Tibial artery (tissue), 4 donors: ENCODE measurements at regions not wholly inside any gene's neighbourhood (a gene's known extent, or its start where the extent isn't known, plus 50 kb on each side); places are given as distances from the start of the nearest gene placed in this dataset.
A peak's percentile ranks its signal among the peaks of the same experiment; 100 is the strongest.

Experiments
- DNase-seq, 2 donors: peaks; one replicate each; pipeline ENCODE4 v3.0.0-alpha.2; 2019
- H3K27ac ChIP-seq, 2 donors: fragments of 200-600 bp; sonication (generic) in 1 of 2; 1 replicate in 1 of 2; 2 replicates in 1 of 2; pipeline ENCODE4 v1.5.1; 2018 to 2019; ENCODE audit warnings: mild to moderate bottlenecking in 1 of 2
- H3K27me3 ChIP-seq, 2 donors: fragments of 200-600 bp; sonication (generic) in 1 of 2; one replicate each; pipeline versions ENCODE4 v1.5.1 to v1.6.0; 2016 to 2019
- H3K36me3 ChIP-seq, 3 donors: fragments of 200-600 bp; sonication (generic) in 2 of 3; one replicate each; pipeline ENCODE4 v1.5.1; 2016 to 2019; ENCODE audit warnings: mild to moderate bottlenecking in 2 of 3
- H3K4me1 ChIP-seq, 4 donors: fragments of 200-600 bp; sonication (generic) in 2 of 4; 1 replicate in 3 of 4; 2 replicates in 1 of 4; pipeline ENCODE4 v1.5.1; 2016 to 2019
- H3K4me3 ChIP-seq, 2 donors: fragments of 200-600 bp; sonication (generic) in 1 of 2; 1 replicate in 1 of 2; 2 replicates in 1 of 2; pipeline ENCODE4 v1.5.1; 2018 to 2019; ENCODE audit warnings: mild to moderate bottlenecking in 2 of 2
- H3K9me3 ChIP-seq, 3 donors: fragments of 200-600 bp; sonication (generic) in 1 of 3; one replicate each; pipeline ENCODE4 v1.5.1; 2016 to 2019
- intact Hi-C: fragments of 100-400 bp; cut with DNase I; formaldehyde crosslinking; loops from one replicate; pipeline ENCODE4 v1.15.0; 2023; ENCODE audit warnings: low total_unique reads
- TF ChIP-seq, protein P1 (sequence below), 2 experiments: fragments of 200-600 bp in 1 of 2; fragments of 450-650 bp in 1 of 2; IDR thresholded peaks; one replicate each; pipeline ENCODE4 v1.5.1; 2017 to 2019; ENCODE audit warnings: antibody characterized with exemption in 2 of 2, mild to moderate bottlenecking in 1 of 2, moderate library complexity in 1 of 2

DNA sequence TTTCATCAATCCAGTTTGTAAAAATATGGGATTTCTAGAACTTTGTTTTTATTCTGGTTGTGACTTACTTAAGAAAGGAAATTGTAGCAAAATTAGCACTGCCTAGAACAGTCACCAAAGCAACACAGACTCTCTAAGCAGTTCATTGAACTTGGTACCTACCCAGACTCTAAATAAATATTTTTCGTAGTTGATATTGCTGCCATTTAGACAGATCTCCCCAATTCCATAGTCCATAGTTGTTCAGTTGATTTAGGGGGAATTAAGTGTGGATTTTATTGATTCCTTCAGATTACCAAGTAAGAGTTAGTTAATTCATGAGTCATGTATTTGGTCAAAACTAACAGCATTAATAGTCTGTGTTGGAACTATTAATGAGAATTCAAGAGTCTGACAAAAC lies 822.5 kb downstream of the DHX35 start:
- intact Hi-C loops: no loop called here
- TF ChIP-seq, protein P1, sequence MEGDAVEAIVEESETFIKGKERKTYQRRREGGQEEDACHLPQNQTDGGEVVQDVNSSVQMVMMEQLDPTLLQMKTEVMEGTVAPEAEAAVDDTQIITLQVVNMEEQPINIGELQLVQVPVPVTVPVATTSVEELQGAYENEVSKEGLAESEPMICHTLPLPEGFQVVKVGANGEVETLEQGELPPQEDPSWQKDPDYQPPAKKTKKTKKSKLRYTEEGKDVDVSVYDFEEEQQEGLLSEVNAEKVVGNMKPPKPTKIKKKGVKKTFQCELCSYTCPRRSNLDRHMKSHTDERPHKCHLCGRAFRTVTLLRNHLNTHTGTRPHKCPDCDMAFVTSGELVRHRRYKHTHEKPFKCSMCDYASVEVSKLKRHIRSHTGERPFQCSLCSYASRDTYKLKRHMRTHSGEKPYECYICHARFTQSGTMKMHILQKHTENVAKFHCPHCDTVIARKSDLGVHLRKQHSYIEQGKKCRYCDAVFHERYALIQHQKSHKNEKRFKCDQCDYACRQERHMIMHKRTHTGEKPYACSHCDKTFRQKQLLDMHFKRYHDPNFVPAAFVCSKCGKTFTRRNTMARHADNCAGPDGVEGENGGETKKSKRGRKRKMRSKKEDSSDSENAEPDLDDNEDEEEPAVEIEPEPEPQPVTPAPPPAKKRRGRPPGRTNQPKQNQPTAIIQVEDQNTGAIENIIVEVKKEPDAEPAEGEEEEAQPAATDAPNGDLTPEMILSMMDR (IDR thresholded peaks at IDR 0.05): no peak
- no peaks in the 10 kb centered on the region for H3K27me3 ChIP-seq

DNA sequence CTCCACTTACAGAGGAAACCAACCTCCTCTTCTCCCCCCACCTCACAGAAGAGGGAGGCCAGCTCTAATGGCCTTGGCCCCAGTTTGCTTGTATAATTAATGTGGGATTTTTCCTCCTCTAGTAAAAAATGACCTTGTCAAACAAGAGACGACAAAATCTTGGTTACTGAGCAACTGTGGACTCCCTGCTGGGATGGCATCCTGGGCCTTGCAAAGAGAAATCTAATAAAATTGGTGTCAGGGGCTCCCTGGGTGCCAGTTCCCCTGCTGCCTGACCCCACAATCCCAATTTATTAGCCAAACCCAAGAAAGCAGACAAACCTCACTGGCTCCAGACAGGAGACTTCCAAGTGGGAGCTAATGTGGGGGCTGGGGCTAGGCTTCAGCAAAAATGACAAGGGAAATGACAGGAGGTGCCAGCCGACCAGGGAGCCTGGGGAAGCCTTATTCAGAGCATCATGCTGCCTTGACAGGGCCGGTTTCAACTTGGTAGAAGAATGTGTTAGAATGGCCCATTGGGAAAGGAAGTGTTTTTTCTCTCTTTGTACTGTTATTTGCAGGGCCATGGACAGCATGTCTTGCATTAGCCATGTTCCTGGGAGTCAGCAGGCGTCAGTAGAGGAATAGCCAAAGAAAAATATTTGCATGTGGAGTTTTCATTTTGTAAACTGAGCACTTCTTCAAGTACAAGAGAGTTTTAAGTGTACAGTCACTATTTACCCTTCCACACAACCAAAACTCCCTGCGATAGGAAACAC lies 816.9 kb downstream of the DHX35 start:
- TF ChIP-seq, protein P1 (IDR thresholded peaks at IDR 0.05): no peak
- H3K4me3 ChIP-seq: no peak overlapping the region
- no peaks in the 10 kb centered on the region for H3K27me3 ChIP-seq
- DNase-seq: no peak
- no peaks in the 10 kb centered on the region for H3K36me3 ChIP-seq
- peaks cover 0 to 10% (median 0%) of the 10 kb centered on the region in 4 donors for H3K4me1 ChIP-seq
- H3K9me3 ChIP-seq: no peaks in the 10 kb centered on the region
- intact Hi-C loops: no loop called here
- no peak overlapping the region for H3K27ac ChIP-seq

More for the DNA sequence above, 822.5 kb downstream of the DHX35 start:
- no peak overlapping the region for H3K4me3 ChIP-seq
- H3K36me3 ChIP-seq: no peaks in the 10 kb centered on the region
- H3K27ac ChIP-seq: no peak overlapping the region
- no peaks in the 10 kb centered on the region for H3K9me3 ChIP-seq
- no peak for DNase-seq
- H3K4me1 ChIP-seq: no peaks in the 10 kb centered on the region

DNA sequence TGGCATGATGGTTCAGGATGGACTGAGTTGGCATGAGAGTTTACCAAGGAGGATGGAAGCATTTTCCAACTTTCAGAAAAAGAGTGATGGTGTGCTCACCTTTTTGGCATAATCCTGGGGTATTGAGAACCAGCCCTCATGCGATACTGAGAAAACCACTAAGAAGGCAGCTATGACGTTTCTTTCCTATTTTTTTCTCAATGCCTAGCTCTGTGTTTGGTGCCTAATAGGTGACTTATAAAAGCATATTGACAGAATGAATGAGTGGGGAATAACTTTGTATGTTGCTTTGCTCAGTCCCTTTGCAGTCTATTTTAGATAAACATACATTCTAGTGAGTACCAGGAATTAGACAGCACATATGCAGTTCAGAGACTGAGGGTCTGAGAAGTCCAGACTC lies 816.3 kb downstream of the DHX35 start:
- TF ChIP-seq, protein P1 (IDR thresholded peaks at IDR 0.05): no peak
- Histone ChIP-seq H3K27ac (no peak overlapping the region), H3K4me1 (peaks cover 0 to 10% (median 0%) of the 10 kb centered on the region in 4 donors), H3K4me3 (no peak overlapping the region), H3K27me3 (no peaks in the 10 kb centered on the region), H3K36me3 (no peaks in the 10 kb centered on the region), H3K9me3 (no peaks in the 10 kb centered on the region)
- no peak for DNase-seq
- intact Hi-C loops: no loop called here

DNA sequence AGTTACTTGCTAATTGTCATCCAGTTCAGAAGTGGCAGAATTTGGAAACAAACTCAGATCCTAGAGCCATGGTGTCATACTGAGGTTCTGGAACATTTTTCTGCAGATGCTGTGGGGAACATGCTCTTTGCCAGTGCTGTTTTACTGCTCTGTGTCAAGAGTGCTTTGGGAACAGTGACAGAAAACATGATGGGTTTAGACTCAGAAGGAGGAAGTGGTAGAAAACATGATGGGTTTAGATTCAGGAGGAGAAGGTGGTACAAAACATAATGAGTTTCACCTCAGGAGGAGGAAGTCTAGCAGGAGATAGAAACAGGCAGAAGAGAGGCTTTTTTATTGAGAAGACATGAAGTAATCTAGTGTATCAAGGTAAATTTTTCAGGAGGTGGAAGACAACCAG lies 815.5 kb downstream of the DHX35 start:
- intact Hi-C loops: no loop called here
- Histone ChIP-seq H3K4me3 (no peak overlapping the region), H3K27me3 (no peaks in the 10 kb centered on the region), H3K9me3 (no peaks in the 10 kb centered on the region), H3K36me3 (no peaks in the 10 kb centered on the region), H3K4me1 (peaks cover 0 to 10% (median 0%) of the 10 kb centered on the region in 4 donors), H3K27ac (no peak overlapping the region)
- TF ChIP-seq, protein P1 (IDR thresholded peaks at IDR 0.05): no peak
- DNase-seq: no peak

DNA sequence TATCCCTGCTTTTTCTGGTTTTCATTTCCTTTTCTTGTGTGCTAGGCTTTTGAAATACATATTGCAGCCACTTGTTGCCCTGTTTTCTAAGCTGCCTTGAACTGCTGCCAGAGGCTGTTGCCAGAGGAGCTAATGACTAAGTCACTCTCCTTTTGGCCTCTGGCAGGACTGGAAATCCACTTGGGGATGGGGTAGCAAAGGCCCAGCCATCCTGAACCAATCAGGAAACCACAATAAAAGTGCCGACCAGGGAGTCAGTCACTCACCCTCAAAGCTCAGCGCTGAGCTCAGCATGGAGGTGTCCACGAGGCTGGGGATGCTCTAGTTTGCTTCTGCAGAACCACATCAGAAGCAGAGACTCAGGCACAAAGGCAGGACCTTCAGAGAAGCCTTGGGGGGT lies 813.0 kb downstream of the DHX35 start:
- H3K27me3 ChIP-seq: no peaks in the 10 kb centered on the region
- no peaks in the 10 kb centered on the region for H3K36me3 ChIP-seq
- no peak overlapping the region for H3K4me3 ChIP-seq
- peaks cover 0 to 10% (median 0%) of the 10 kb centered on the region in 4 donors for H3K4me1 ChIP-seq
- peaks cover 0 to 5% (median 0%) of the 10 kb centered on the region in 3 donors for H3K9me3 ChIP-seq
- DNase-seq: peak; percentile 75 to 89
- intact Hi-C loops: no loop called here
- no peak overlapping the region for H3K27ac ChIP-seq
- TF ChIP-seq, protein P1 (IDR thresholded peaks at IDR 0.05): no peak
